ENCODE measurements at regions not wholly inside any gene's neighbourhood (a gene's known extent, or its start where the extent isn't known, plus 50 kb on each side); places are given as distances from the start of the nearest gene placed in this dataset.

DNA sequence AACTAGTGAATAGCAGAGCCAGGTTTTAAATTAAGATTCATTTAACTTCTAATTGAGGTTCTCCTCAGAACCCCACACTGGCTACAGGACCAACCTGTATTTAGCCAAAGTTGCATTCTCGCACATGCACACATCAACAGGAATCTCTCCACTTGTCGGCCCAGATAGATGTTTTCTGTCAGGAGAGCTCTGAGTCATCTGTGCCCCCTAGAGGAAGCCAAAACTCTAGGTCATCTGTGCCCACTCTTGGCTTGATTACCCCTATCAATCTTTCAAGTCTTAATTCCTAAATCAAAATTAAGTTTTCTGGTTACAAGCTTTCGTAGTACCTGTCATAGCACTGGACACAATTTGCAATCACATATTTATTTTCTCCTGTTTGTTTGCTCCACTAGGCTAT is 104.9 kb upstream of the EOMES start:
- H3K36me3 ChIP-seq = no peaks in the 10 kb centered on the region
- DNase-seq (ENCODE audit: low spot score in 2 of 2) = no peak
- no peaks in the 10 kb centered on the region for H3K9me3 ChIP-seq
- H3K4me1 ChIP-seq = no peaks in the 10 kb centered on the region
- no peak overlapping the region for H3K4me3 ChIP-seq
- no peak for TF ChIP-seq POLR2A (IDR thresholded peaks at IDR 0.05)
- no peak for TF ChIP-seq POLR2AphosphoS5 (IDR thresholded peaks at IDR 0.05)
- TF ChIP-seq, protein P1, sequence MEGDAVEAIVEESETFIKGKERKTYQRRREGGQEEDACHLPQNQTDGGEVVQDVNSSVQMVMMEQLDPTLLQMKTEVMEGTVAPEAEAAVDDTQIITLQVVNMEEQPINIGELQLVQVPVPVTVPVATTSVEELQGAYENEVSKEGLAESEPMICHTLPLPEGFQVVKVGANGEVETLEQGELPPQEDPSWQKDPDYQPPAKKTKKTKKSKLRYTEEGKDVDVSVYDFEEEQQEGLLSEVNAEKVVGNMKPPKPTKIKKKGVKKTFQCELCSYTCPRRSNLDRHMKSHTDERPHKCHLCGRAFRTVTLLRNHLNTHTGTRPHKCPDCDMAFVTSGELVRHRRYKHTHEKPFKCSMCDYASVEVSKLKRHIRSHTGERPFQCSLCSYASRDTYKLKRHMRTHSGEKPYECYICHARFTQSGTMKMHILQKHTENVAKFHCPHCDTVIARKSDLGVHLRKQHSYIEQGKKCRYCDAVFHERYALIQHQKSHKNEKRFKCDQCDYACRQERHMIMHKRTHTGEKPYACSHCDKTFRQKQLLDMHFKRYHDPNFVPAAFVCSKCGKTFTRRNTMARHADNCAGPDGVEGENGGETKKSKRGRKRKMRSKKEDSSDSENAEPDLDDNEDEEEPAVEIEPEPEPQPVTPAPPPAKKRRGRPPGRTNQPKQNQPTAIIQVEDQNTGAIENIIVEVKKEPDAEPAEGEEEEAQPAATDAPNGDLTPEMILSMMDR (IDR thresholded peaks at IDR 0.05) = no peak
- no peak overlapping the region for H3K27ac ChIP-seq
- intact Hi-C loops (cut with DNase I; ENCODE audit: low total_unique reads) = no loop called here
- H3K27me3 ChIP-seq = no peaks in the 10 kb centered on the region

DNA sequence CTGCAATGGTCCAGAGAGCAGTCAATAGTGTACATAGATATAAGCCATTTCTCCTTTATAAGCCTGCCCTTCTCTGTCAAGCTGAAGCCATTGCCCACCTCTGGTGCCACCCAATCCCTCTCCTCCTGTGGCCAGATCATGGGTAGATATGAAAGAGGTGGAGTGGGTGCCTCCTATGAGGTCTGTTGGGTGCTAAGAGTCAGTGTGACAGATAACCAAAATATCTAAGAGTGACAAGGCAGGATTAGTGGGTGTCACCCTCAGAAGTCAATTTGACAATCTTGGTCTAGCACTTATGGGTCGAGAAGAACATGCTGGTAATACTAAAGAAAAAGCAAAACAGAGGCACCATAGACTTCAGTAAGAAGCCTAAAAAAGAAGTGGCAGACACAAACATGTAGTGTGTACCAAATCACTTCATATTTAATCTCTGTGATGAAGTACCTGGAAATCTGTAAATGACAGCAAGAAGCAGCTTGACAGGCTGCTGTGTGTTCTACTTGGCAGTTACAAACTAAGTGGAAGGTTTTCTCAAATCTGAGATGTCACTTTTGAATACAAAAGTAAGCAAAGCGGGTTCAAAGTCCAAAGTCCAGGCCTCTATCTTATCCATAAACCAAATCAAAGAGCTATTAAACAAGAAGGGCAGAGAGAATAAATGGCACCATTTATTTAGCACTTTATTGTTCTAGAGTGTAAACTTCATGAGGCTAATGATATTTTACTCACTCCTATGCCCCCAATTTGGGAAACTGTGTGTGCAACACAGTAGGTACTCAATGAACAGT is 118.9 kb upstream of the EOMES start:
- no peak for DNase-seq (ENCODE audit: low spot score in 2 of 2)
- intact Hi-C loops (cut with DNase I; ENCODE audit: low total_unique reads) = no loop called here

DNA sequence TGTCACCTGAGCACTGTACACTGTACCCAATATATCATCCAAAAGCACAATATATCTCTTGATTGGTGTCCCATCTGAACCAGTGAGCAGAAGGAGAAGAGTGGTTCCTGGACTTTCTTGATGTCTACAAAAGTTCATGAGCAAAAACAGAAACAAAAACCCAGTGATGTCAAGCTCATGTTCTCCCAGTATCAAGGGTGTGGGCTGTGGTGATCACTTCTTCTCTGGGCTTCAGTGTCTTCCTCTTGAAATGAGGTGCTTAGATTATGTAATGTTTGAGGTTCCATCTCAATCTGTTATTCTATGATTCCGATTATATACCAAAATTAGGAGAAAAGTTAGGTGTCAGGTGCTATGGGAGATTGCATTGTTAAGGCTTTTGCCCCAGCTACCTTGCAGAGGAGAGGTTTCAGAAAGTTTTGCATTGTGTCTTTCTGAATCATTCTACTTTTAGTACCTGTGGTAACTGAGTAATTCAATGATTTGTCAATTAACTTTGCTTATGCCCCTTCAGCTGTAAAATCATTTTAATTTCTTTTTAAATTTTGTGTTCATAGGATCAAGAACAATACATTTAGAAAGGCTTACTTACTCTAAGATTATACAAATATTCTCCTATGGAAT is 122.0 kb upstream of the EOMES start:
- no peaks in the 10 kb centered on the region for H3K36me3 ChIP-seq
- H3K4me3 ChIP-seq = no peak overlapping the region
- no peaks in the 10 kb centered on the region for H3K27me3 ChIP-seq
- H3K9me3 ChIP-seq = no peaks in the 10 kb centered on the region
- TF ChIP-seq POLR2AphosphoS5 (IDR thresholded peaks at IDR 0.05) (no peak), POLR2A (IDR thresholded peaks at IDR 0.05) (no peak)
- TF ChIP-seq, protein P1 (IDR thresholded peaks at IDR 0.05) = no peak
- no peaks in the 10 kb centered on the region for H3K4me1 ChIP-seq
- intact Hi-C loops (cut with DNase I; ENCODE audit: low total_unique reads) = no loop called here
- H3K27ac ChIP-seq = no peak overlapping the region
- no peak for DNase-seq (ENCODE audit: low spot score in 2 of 2)

More for the DNA sequence above, 118.9 kb upstream of the EOMES start:
- no peaks in the 10 kb centered on the region for H3K27me3 ChIP-seq
- H3K36me3 ChIP-seq = no peaks in the 10 kb centered on the region
- no peak overlapping the region for H3K27ac ChIP-seq
- TF ChIP-seq POLR2AphosphoS5 (IDR thresholded peaks at IDR 0.05) = no peak
- TF ChIP-seq POLR2A (IDR thresholded peaks at IDR 0.05) = no peak
- TF ChIP-seq, protein P1 (IDR thresholded peaks at IDR 0.05) = no peak
- H3K4me3 ChIP-seq = no peak overlapping the region
- no peaks in the 10 kb centered on the region for H3K9me3 ChIP-seq
- H3K4me1 ChIP-seq = no peaks in the 10 kb centered on the region

DNA sequence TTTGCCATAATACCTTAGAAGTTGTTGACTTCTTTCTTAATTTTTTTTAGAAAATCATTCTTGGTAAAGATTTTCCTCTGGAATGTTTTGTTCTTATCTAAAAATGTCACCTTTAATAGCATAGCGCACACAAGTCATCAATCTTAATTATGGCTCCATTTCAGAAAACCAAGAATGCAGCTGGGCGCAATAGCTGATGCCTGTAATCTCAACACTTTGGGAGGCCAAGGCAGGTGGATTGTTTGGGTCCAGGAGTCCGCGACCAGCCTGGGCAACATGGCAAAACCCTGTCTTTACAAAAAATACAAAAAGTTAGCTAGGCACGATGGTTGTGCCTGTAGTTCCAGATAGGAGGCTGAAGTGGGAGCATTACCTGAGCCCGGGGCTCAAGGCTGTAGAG is 125.6 kb upstream of the EOMES start:
- Histone ChIP-seq H3K4me3 (no peak overlapping the region), H3K4me1 (no peaks in the 10 kb centered on the region), H3K36me3 (no peaks in the 10 kb centered on the region), H3K9me3 (peaks cover 0 to 6% of the 10 kb centered on the region in 2 donors), H3K27ac (no peak overlapping the region), H3K27me3 (no peaks in the 10 kb centered on the region)
- no peak for DNase-seq (ENCODE audit: low spot score in 2 of 2)
- intact Hi-C loops (cut with DNase I; ENCODE audit: low total_unique reads) = no loop called here
- TF ChIP-seq, protein P1 (IDR thresholded peaks at IDR 0.05) = no peak
- TF ChIP-seq POLR2A (IDR thresholded peaks at IDR 0.05) (no peak), POLR2AphosphoS5 (IDR thresholded peaks at IDR 0.05) (no peak)

DNA sequence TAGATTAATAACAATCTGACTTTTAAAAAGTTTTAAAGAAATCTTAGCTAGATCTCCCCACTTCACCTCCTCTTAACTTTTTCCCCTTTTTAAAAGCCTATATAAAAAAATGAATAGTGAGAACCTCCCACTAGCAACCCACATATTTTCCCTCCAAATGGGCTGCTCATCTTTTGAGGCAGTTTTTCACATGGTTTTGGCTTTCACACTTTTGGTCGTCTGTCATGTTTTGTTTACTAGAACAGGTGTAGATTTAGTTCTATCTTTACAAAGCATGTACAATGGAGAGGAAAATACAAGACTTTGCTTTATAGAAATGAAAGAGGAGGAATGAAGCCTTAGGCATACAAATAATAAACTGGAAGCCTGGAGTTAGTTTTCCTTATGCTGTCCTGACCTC is 126.7 kb upstream of the EOMES start:
- peaks cover 0 to 10% of the 10 kb centered on the region in 2 donors for H3K9me3 ChIP-seq
- no peak for DNase-seq (ENCODE audit: low spot score in 2 of 2)
- no peak overlapping the region for H3K4me3 ChIP-seq

More for the DNA sequence above, 126.7 kb upstream of the EOMES start:
- Histone ChIP-seq H3K27ac (no peak overlapping the region), H3K36me3 (no peaks in the 10 kb centered on the region), H3K27me3 (no peaks in the 10 kb centered on the region), H3K4me1 (no peaks in the 10 kb centered on the region)
- intact Hi-C loops (cut with DNase I; ENCODE audit: low total_unique reads) = no loop called here
- TF ChIP-seq, protein P1 (IDR thresholded peaks at IDR 0.05) = no peak
- no peak for TF ChIP-seq POLR2A (IDR thresholded peaks at IDR 0.05)
- TF ChIP-seq POLR2AphosphoS5 (IDR thresholded peaks at IDR 0.05) = no peak

Measured in breast epithelium (tissue), 4 donors.